ENCODE measurements at regions not wholly inside any gene's neighbourhood (a gene's known extent, or its start where the extent isn't known, plus 50 kb on each side); places are given as distances from the start of the nearest gene placed in this dataset.

DNA sequence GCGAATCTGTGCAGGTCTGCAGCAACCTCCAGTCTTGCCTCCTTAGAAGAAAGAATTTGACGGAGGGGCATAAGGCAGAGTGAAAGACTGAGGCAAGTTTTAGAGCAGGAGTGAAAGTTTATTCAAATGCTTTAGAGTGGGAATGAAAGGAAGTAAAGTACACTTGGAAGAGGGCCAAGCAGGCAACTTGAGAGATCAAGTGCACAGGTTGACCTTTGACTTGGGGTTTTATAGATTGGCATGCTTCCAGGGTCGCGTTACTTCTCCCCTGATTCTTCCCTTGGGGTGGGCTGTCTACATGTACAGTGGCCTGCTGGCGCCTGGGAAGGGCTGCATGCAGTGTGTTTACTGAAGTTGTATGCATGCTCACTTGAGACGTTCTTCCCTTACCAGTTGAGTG is 127.2 kb upstream of the FER start:
- Histone ChIP-seq H3K27me3 (ENCODE audit: control insufficient read depth, insufficient read depth, low read length) (no peaks in the 10 kb centered on the region), H3K79me2 (ENCODE audit: control insufficient read depth, insufficient read depth, low read length) (no peaks in the 10 kb centered on the region), H3K36me3 (ENCODE audit: control insufficient read depth, insufficient read depth, low read length) (no peaks in the 10 kb centered on the region), H3K27ac (ENCODE audit: insufficient read depth, low read length) (no peak overlapping the region), H3K4me1 (ENCODE audit: control insufficient read depth, extremely low read depth, insufficient read depth, low read length) (no peaks in the 10 kb centered on the region), H2AFZ (ENCODE audit: low read length) (no peak overlapping the region), H3K4me2 (ENCODE audit: extremely low read depth, insufficient read depth, low read length) (no peak overlapping the region), H4K20me1 (ENCODE audit: control insufficient read depth, extremely low read depth, insufficient read depth, low read length) (no peaks in the 10 kb centered on the region), H3K9ac (ENCODE audit: insufficient read depth, low read length) (no peak overlapping the region), H3K4me3 (replicated peaks in 1 of 4; ENCODE audit: control extremely low read depth in 1 of 4, insufficient read depth in 1 of 4, low read depth in 3 of 4, low read length in 4 of 4) (no peak overlapping the region), H3K9me3 (ENCODE audit: control insufficient read depth, insufficient read depth, low read depth, low read length) (no peaks in the 10 kb centered on the region)
- no peak for DNase-seq (ENCODE audit: low read depth in 2 of 2)
- TF ChIP-seq, protein P1, sequence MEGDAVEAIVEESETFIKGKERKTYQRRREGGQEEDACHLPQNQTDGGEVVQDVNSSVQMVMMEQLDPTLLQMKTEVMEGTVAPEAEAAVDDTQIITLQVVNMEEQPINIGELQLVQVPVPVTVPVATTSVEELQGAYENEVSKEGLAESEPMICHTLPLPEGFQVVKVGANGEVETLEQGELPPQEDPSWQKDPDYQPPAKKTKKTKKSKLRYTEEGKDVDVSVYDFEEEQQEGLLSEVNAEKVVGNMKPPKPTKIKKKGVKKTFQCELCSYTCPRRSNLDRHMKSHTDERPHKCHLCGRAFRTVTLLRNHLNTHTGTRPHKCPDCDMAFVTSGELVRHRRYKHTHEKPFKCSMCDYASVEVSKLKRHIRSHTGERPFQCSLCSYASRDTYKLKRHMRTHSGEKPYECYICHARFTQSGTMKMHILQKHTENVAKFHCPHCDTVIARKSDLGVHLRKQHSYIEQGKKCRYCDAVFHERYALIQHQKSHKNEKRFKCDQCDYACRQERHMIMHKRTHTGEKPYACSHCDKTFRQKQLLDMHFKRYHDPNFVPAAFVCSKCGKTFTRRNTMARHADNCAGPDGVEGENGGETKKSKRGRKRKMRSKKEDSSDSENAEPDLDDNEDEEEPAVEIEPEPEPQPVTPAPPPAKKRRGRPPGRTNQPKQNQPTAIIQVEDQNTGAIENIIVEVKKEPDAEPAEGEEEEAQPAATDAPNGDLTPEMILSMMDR (conservative IDR thresholded peaks at IDR 0.05 in 1 of 2, IDR thresholded peaks at IDR 0.05 in 1 of 2; ENCODE audit: low read depth in 1 of 2, low read length in 2 of 2): no peak
- no peak for TF ChIP-seq EZH2 (IDR thresholded peaks at IDR 0.05; ENCODE audit: low read length, missing control alignments)

DNA sequence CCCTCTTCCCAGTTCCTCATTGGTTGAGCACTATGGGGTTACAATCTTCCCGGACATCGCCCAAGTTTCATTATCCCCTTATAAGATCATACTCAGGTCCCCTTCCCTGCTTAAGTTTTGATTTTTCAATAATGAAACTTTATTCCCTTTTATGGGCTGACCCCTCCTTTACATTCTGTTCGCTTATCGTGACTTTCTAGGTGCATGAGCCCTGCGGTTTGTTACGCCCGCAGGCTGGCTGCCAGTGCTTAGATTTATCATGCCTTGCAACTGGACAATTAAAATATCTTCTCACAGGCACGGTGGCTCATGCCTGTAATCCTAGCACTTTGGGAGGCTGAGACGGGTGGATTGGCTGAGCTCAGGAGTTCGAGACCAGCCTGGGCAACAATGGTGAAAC is 127.9 kb upstream of the FER start:
- Histone ChIP-seq H3K27me3 (ENCODE audit: control insufficient read depth, insufficient read depth, low read length) (no peaks in the 10 kb centered on the region), H3K4me3 (replicated peaks in 1 of 4; ENCODE audit: control extremely low read depth in 1 of 4, insufficient read depth in 1 of 4, low read depth in 3 of 4, low read length in 4 of 4) (no peak overlapping the region), H3K9me3 (ENCODE audit: control insufficient read depth, insufficient read depth, low read depth, low read length) (no peaks in the 10 kb centered on the region), H3K79me2 (ENCODE audit: control insufficient read depth, insufficient read depth, low read length) (no peaks in the 10 kb centered on the region), H3K27ac (ENCODE audit: insufficient read depth, low read length) (no peak overlapping the region), H3K4me1 (ENCODE audit: control insufficient read depth, extremely low read depth, insufficient read depth, low read length) (no peaks in the 10 kb centered on the region), H3K4me2 (ENCODE audit: extremely low read depth, insufficient read depth, low read length) (no peak overlapping the region), H2AFZ (ENCODE audit: low read length) (no peak overlapping the region), H4K20me1 (ENCODE audit: control insufficient read depth, extremely low read depth, insufficient read depth, low read length) (no peaks in the 10 kb centered on the region), H3K36me3 (ENCODE audit: control insufficient read depth, insufficient read depth, low read length) (no peaks in the 10 kb centered on the region), H3K9ac (ENCODE audit: insufficient read depth, low read length) (no peak overlapping the region)
- no peak for TF ChIP-seq EZH2 (IDR thresholded peaks at IDR 0.05; ENCODE audit: low read length, missing control alignments)
- TF ChIP-seq, protein P1 (conservative IDR thresholded peaks at IDR 0.05 in 1 of 2, IDR thresholded peaks at IDR 0.05 in 1 of 2; ENCODE audit: low read depth in 1 of 2, low read length in 2 of 2): no peak
- no peak for DNase-seq (ENCODE audit: low read depth in 2 of 2)

DNA sequence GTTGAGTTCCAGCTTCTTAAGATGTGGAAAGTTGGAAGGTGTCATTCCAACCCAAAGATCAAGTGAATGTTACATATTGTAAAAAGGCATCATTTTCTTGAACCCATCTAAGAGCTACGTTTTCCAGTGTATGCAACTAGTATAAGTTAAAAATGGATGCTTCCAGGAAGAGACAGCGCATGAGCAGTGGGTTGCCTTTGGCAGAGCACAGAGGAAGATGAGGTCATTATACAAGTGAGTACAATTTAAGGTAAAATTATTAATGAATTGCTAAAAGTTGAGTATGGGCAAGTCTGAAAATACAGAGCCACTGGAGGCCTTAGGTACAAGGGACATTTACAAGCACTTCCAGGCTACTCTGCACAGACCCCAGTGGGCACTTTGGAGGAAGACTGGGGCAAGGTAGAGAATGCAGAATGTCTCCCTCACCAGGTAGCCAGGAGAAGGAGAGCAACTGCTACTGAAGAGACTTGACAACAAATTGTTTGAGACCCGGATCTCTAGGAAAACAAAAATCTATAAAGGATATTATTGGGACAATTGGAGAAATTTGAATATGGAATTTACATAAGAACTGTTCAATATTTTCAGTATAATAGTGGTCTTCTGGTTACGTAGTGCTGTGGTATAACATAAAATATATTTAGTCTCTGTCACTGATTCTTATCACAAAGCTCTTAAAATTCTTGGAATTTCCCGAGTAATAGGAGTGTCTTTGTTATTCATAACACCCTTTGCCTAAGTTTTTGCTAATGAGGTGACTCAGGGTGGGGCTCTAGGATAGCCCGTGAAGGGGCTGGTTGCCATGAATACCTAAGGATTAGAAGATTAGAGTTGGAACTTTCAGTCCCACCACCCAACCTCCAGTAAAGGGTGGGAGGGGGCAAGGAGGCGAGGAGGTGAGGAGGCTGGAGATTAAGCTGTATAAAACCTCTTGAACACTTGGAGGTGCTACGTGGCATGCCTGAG is 129.9 kb upstream of the FER start:
- H3K27me3 ChIP-seq (ENCODE audit: control insufficient read depth, insufficient read depth, low read length): no peaks in the 10 kb centered on the region
- TF ChIP-seq, protein P1 (conservative IDR thresholded peaks at IDR 0.05 in 1 of 2, IDR thresholded peaks at IDR 0.05 in 1 of 2; ENCODE audit: low read depth in 1 of 2, low read length in 2 of 2): no peak
- TF ChIP-seq EZH2 (IDR thresholded peaks at IDR 0.05; ENCODE audit: low read length, missing control alignments): no peak
- no peak overlapping the region for H3K4me2 ChIP-seq (ENCODE audit: extremely low read depth, insufficient read depth, low read length)
- H3K79me2 ChIP-seq (ENCODE audit: control insufficient read depth, insufficient read depth, low read length): no peaks in the 10 kb centered on the region
- no peak overlapping the region for H3K4me3 ChIP-seq (replicated peaks in 1 of 4; ENCODE audit: control extremely low read depth in 1 of 4, insufficient read depth in 1 of 4, low read depth in 3 of 4, low read length in 4 of 4)
- H3K9me3 ChIP-seq (ENCODE audit: control insufficient read depth, insufficient read depth, low read depth, low read length): no peaks in the 10 kb centered on the region
- H2AFZ ChIP-seq (ENCODE audit: low read length): no peak overlapping the region
- H3K4me1 ChIP-seq (ENCODE audit: control insufficient read depth, extremely low read depth, insufficient read depth, low read length): no peaks in the 10 kb centered on the region
- no peaks in the 10 kb centered on the region for H3K36me3 ChIP-seq (ENCODE audit: control insufficient read depth, insufficient read depth, low read length)
- H4K20me1 ChIP-seq (ENCODE audit: control insufficient read depth, extremely low read depth, insufficient read depth, low read length): no peaks in the 10 kb centered on the region
- peak in 1 of 2 donors; percentile 4 for DNase-seq (ENCODE audit: low read depth in 2 of 2)
- H3K27ac ChIP-seq (ENCODE audit: insufficient read depth, low read length): no peak overlapping the region
- H3K9ac ChIP-seq (ENCODE audit: insufficient read depth, low read length): no peak overlapping the region

Measured in fibroblast of lung (primary cell).